Tongue (tissue), 1 donor: ENCODE measurements at regions not wholly inside any gene's neighbourhood (a gene's known extent, or its start where the extent isn't known, plus 50 kb on each side); places are given as distances from the start of the nearest gene placed in this dataset.
"Not testable (repeated sequence)": the region's sequence is repeated elsewhere in the genome, so short reads cannot be mapped to it uniquely, and the experiment has no call there.

ENCODE experiments used
- DNase-seq: peaks from one replicate; pipeline ENCODE4 v3.0.0-alpha.2; 2015

- no peak for DNase-seq
Observed at GRCh38 chr2:17362956-17363355, 155.3 kb downstream of the RAD51AP2 start.

GRCh38 chr2:17355608-17356329, 162.5 kb downstream of the RAD51AP2 start:
- DNase-seq, result no peak

GRCh38 chr2:17353263-17353662, 165.0 kb downstream of the RAD51AP2 start:
- DNase-seq, result no peak

- not testable (repeated sequence) for DNase-seq
Observed at GRCh38 chr2:17342692-17343091, 175.5 kb downstream of the RAD51AP2 start.

- no peak for DNase-seq
Observed at GRCh38 chr2:17337507-17337906, 180.7 kb downstream of the RAD51AP2 start.

GRCh38 chr2:17336458-17336857, 181.8 kb downstream of the RAD51AP2 start:
- no peak for DNase-seq

- DNase-seq, result no peak
Observed at GRCh38 chr2:17334300-17334699, 183.9 kb downstream of the RAD51AP2 start.

GRCh38 chr2:17331636-17332035, 186.6 kb downstream of the RAD51AP2 start:
- DNase-seq, result no peak

- DNase-seq, result no peak
Observed at GRCh38 chr2:17328161-17328560, 190.1 kb downstream of the RAD51AP2 start.

GRCh38 chr2:17327649-17328048, 190.6 kb downstream of the RAD51AP2 start:
- DNase-seq, result no peak

- peak; percentile 10 for DNase-seq
Observed at GRCh38 chr2:17326717-17327116, 191.5 kb downstream of the RAD51AP2 start.

- DNase-seq, result no peak
Observed at GRCh38 chr2:17323697-17324096, 194.5 kb downstream of the RAD51AP2 start.

GRCh38 chr2:17322461-17322860, 195.8 kb downstream of the RAD51AP2 start:
- DNase-seq, result no peak

- no peak for DNase-seq
Observed at GRCh38 chr2:17319090-17319489, 199.2 kb downstream of the RAD51AP2 start.

GRCh38 chr2:17318013-17318412, 200.2 kb downstream of the RAD51AP2 start:
- no peak for DNase-seq

GRCh38 chr2:17317439-17317976, 200.7 kb downstream of the RAD51AP2 start:
- no peak for DNase-seq

GRCh38 chr2:17313261-17313660, 205.0 kb downstream of the RAD51AP2 start:
- DNase-seq, result no peak

GRCh38 chr2:17311771-17312511, 206.3 kb downstream of the RAD51AP2 start:
- DNase-seq, result no peak

- no peak for DNase-seq
Observed at GRCh38 chr2:17311106-17311619, 207.1 kb downstream of the RAD51AP2 start.

- DNase-seq, result peak; percentile 74
Observed at GRCh38 chr2:17309741-17310339, 208.4 kb downstream of the RAD51AP2 start.

- peak; percentile 8 for DNase-seq
Observed at GRCh38 chr2:17309181-17309580, 209.1 kb downstream of the RAD51AP2 start.

- no peak for DNase-seq
Observed at GRCh38 chr2:17306706-17307105, 211.5 kb downstream of the RAD51AP2 start.

GRCh38 chr2:17306219-17306618, 212.0 kb downstream of the RAD51AP2 start:
- DNase-seq, result no peak
